ENCODE measurements at regions not wholly inside any gene's neighbourhood (a gene's known extent, or its start where the extent isn't known, plus 50 kb on each side); places are given as distances from the start of the nearest gene placed in this dataset.

DNA sequence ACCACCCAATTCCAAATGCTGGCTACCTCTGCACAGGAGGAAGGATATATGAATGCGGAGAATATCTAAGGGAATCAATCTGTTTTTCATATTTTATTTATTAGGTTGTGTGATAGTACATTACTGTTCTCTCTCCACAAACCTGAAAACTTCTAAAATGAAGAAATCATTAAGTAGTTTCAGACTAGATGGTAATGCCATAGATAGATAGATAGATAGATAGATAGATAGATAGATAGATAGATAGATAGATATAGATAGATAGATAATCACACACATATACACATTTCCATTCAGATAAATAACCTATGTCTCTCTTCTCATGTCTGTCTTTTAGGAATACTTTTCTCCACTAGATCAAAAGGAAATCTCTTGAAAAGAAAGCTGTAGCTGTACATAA, 126.1 kb upstream of the TSPAN8 start:
- TF ChIP-seq, protein P1, sequence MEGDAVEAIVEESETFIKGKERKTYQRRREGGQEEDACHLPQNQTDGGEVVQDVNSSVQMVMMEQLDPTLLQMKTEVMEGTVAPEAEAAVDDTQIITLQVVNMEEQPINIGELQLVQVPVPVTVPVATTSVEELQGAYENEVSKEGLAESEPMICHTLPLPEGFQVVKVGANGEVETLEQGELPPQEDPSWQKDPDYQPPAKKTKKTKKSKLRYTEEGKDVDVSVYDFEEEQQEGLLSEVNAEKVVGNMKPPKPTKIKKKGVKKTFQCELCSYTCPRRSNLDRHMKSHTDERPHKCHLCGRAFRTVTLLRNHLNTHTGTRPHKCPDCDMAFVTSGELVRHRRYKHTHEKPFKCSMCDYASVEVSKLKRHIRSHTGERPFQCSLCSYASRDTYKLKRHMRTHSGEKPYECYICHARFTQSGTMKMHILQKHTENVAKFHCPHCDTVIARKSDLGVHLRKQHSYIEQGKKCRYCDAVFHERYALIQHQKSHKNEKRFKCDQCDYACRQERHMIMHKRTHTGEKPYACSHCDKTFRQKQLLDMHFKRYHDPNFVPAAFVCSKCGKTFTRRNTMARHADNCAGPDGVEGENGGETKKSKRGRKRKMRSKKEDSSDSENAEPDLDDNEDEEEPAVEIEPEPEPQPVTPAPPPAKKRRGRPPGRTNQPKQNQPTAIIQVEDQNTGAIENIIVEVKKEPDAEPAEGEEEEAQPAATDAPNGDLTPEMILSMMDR (conservative IDR thresholded peaks at IDR 0.05): no peak
- no peak for TF ChIP-seq EZH2 (IDR thresholded peaks at IDR 0.05; ENCODE audit: low read depth)
- Histone ChIP-seq H3K4me2 (no peak overlapping the region), H3K79me2 (ENCODE audit: low read depth) (no peaks in the 10 kb centered on the region), H3K27ac (no peak overlapping the region), H3F3A (ENCODE audit: insufficient read depth, low read depth) (no peaks in the 10 kb centered on the region), H4K20me1 (ENCODE audit: insufficient read depth) (no peaks in the 10 kb centered on the region), H3K36me3 (ENCODE audit: low read depth) (no peaks in the 10 kb centered on the region), H3K4me1 (replicated peaks; ENCODE audit: insufficient read depth) (no peaks in the 10 kb centered on the region), H3K9me3 (ENCODE audit: insufficient read depth, low read depth) (no peaks in the 10 kb centered on the region), H3K27me3 (ENCODE audit: insufficient read depth, low read depth) (no peaks in the 10 kb centered on the region), H3K4me3 (no peak overlapping the region), H3K9me2 (ENCODE audit: insufficient read depth) (no peaks in the 10 kb centered on the region), H2AFZ (no peak overlapping the region)
- DNase-seq: no peak
- no TSS peak for BruUV-seq (replicated peaks)
- POLR2A ChIA-PET (ENCODE audit: unreplicated experiment): no interaction called here
- intact Hi-C loops (cut with micrococcal nuclease; ENCODE audit: unreplicated experiment): no loop called here
- CTCF ChIA-PET: no interaction called here

DNA sequence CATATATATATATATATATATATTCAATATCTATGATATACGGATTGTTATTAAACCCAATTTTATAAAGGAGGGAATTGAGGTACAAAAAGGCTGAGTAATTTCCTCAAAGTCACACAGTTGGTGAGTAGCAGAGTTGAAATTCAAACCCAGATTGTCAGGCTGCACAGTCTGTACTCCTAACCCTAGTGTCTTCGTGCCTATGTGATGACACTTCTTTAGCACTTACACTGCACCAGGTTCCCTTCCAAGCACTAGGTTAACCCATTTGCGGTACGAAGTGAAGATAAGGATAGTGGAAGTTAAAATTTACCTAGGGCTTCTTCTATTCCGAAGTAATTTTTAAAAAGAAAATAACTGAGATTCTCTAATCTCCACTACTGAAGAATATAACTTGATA, 125.1 kb upstream of the TSPAN8 start:
- TF ChIP-seq, protein P1 (conservative IDR thresholded peaks at IDR 0.05): no peak
- no peak for TF ChIP-seq EZH2 (IDR thresholded peaks at IDR 0.05; ENCODE audit: low read depth)
- ChIA-PET CTCF (no interaction called here), POLR2A (ENCODE audit: unreplicated experiment) (no interaction called here)
- no peaks in the 10 kb centered on the region for H3K4me1 ChIP-seq (replicated peaks; ENCODE audit: insufficient read depth)
- no peaks in the 10 kb centered on the region for H3K9me3 ChIP-seq (ENCODE audit: insufficient read depth, low read depth)
- intact Hi-C loops (cut with micrococcal nuclease; ENCODE audit: unreplicated experiment): no loop called here
- no peak overlapping the region for H3K4me2 ChIP-seq
- BruUV-seq (replicated peaks): no TSS peak
- no peak for DNase-seq
- H3K79me2 ChIP-seq (ENCODE audit: low read depth): no peaks in the 10 kb centered on the region
- H2AFZ ChIP-seq: no peak overlapping the region
- H3K9me2 ChIP-seq (ENCODE audit: insufficient read depth): no peaks in the 10 kb centered on the region
- H3K27me3 ChIP-seq (ENCODE audit: insufficient read depth, low read depth): no peaks in the 10 kb centered on the region
- no peaks in the 10 kb centered on the region for H3F3A ChIP-seq (ENCODE audit: insufficient read depth, low read depth)
- no peaks in the 10 kb centered on the region for H3K36me3 ChIP-seq (ENCODE audit: low read depth)
- H4K20me1 ChIP-seq (ENCODE audit: insufficient read depth): no peaks in the 10 kb centered on the region
- H3K27ac ChIP-seq: no peak overlapping the region
- no peak overlapping the region for H3K4me3 ChIP-seq

DNA sequence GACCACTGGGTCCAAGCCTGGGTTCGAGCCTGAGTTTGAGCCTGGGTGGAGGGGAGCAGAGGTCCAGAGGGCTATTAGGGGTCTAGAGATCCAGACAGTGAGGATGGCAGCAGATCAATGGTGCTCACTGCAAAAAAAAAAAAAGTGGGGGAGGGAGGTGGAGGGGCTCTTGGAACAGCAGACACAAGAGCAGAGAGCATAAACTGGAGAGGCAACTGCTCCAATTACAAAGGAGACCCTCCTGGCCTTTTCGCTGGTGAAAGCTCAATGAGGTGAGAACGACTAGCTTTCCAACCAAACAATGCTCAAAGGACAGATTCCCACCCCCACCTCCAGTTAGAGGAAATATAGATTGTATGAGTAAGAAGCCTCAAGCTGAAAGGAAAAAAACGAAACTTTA, 124.2 kb upstream of the TSPAN8 start:
- intact Hi-C loops (cut with micrococcal nuclease; ENCODE audit: unreplicated experiment): no loop called here
- Histone ChIP-seq H3K27ac (no peak overlapping the region), H3K79me2 (ENCODE audit: low read depth) (no peaks in the 10 kb centered on the region), H3K9me3 (ENCODE audit: insufficient read depth, low read depth) (no peaks in the 10 kb centered on the region), H3K36me3 (ENCODE audit: low read depth) (no peaks in the 10 kb centered on the region), H3F3A (ENCODE audit: insufficient read depth, low read depth) (no peaks in the 10 kb centered on the region), H3K27me3 (ENCODE audit: insufficient read depth, low read depth) (no peaks in the 10 kb centered on the region), H3K9me2 (ENCODE audit: insufficient read depth) (no peaks in the 10 kb centered on the region), H3K4me1 (replicated peaks; ENCODE audit: insufficient read depth) (no peaks in the 10 kb centered on the region), H3K4me2 (no peak overlapping the region), H4K20me1 (ENCODE audit: insufficient read depth) (no peaks in the 10 kb centered on the region), H2AFZ (no peak overlapping the region), H3K4me3 (no peak overlapping the region)
- DNase-seq: no peak
- ChIA-PET POLR2A (ENCODE audit: unreplicated experiment) (no interaction called here), CTCF (interaction anchor here (0.7 kb wide), 1 partner anchor 144 kb away, joined by 5 read pairs; no protein-coding TSS in a partner anchor)
- BruUV-seq (replicated peaks): no TSS peak
- TF ChIP-seq EZH2 (IDR thresholded peaks at IDR 0.05; ENCODE audit: low read depth): no peak
- TF ChIP-seq, protein P1 (conservative IDR thresholded peaks at IDR 0.05): no peak

Data from PC-9 (cell line).